ENCODE measurements at regions not wholly inside any gene's neighbourhood (a gene's known extent, or its start where the extent isn't known, plus 50 kb on each side); places are given as distances from the start of the nearest gene placed in this dataset.

- Histone ChIP-seq H3K9me3 (replicated peaks) (no peaks in the 10 kb centered on the region), H3K36me3 (no peaks in the 10 kb centered on the region), H3K4me3 (no peak overlapping the region), H3K27me3 (no peaks in the 10 kb centered on the region), H3K4me1 (no peaks in the 10 kb centered on the region), H3K27ac (no peak overlapping the region)
- no peak for DNase-seq
Measured at GRCh38 chr5:21661184-21661583, 1192.0 kb downstream of the CDH12 start.

DNA sequence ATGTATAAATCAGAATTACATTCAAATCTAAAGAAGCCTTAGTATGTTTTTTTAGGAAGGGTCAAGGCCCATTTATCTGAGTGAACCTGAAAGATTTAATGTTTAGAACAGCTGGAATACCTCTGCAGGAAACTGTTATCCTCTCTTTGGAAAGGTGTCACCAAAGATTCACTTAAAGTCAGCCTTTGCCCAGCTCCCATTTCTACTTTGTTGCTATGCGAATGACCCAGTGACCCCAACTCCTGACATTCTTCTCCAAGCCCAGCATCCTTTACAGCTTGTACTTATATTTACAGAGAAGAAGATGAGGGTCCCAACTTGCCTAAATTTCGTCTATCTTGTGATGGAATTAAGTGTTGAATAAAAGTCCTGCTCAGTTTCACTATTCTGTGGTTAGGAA is 1198.6 kb downstream of the CDH12 start:
- no peak overlapping the region for H3K27ac ChIP-seq

GRCh38 chr5:21649969-21650368 is 1203.2 kb downstream of the CDH12 start:
- Histone ChIP-seq H3K4me1 (no peaks in the 10 kb centered on the region), H3K9me3 (replicated peaks) (no peaks in the 10 kb centered on the region), H3K4me3 (no peak overlapping the region), H3K27ac (no peak overlapping the region), H3K27me3 (no peaks in the 10 kb centered on the region), H3K36me3 (no peaks in the 10 kb centered on the region)
- DNase-seq, result no peak

More for the DNA sequence above, 1198.6 kb downstream of the CDH12 start:
- Histone ChIP-seq H3K4me1 (no peaks in the 10 kb centered on the region), H3K27me3 (no peaks in the 10 kb centered on the region), H3K36me3 (no peaks in the 10 kb centered on the region), H3K4me3 (no peak overlapping the region), H3K9me3 (replicated peaks) (no peaks in the 10 kb centered on the region)
- no peak for DNase-seq

DNA sequence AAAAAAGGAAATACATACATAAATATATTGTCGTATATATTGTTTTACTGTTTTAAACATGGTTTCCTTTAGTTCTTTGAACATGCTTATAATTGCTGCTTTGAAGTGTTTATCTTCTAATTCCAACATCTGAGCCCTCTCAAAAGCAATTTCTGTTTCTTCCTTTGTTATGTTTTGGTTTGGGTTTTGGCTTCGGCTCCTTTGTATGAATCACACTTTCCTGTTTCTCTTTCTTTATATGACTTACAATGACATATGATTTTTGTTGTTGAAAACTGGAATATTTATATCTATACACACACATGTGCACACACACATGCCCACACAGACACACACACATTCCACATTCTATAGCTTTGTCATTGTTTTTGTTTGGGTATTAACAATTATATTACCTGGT is 1206.7 kb downstream of the CDH12 start:
- Histone ChIP-seq H3K4me1 (no peaks in the 10 kb centered on the region), H3K27ac (no peak overlapping the region), H3K36me3 (no peaks in the 10 kb centered on the region), H3K4me3 (no peak overlapping the region), H3K9me3 (replicated peaks) (no peaks in the 10 kb centered on the region), H3K27me3 (no peaks in the 10 kb centered on the region)
- DNase-seq, result no peak

GRCh38 chr5:21644032-21644431 is 1209.1 kb downstream of the CDH12 start:
- no peak for DNase-seq
- H3K4me1 ChIP-seq, result no peaks in the 10 kb centered on the region
- no peaks in the 10 kb centered on the region for H3K27me3 ChIP-seq
- no peaks in the 10 kb centered on the region for H3K36me3 ChIP-seq
- H3K27ac ChIP-seq, result no peak overlapping the region
- no peaks in the 10 kb centered on the region for H3K9me3 ChIP-seq (replicated peaks)
- no peak overlapping the region for H3K4me3 ChIP-seq

DNA sequence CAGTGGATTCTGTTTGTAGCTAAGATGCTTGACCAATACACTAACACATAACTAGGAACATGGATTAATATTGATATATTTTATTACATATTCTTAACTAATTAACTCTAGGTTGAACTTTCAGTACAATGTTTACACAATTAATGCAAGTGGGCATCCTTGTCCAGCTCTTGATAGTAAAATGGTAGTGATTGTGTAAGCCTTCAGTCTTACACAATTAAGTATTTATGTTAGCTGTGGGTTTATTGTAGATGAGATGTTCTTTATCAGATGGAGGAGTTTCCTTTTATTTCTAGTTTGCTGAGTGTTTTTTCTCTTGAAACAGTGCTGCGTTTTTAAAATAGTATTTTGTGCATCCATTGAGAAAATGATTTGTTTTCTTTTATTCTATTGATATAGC is 1210.8 kb downstream of the CDH12 start:
- no peak overlapping the region for H3K27ac ChIP-seq
- no peaks in the 10 kb centered on the region for H3K9me3 ChIP-seq (replicated peaks)
- H3K27me3 ChIP-seq, result no peaks in the 10 kb centered on the region
- no peaks in the 10 kb centered on the region for H3K4me1 ChIP-seq
- DNase-seq, result no peak
- H3K4me3 ChIP-seq, result no peak overlapping the region
- no peaks in the 10 kb centered on the region for H3K36me3 ChIP-seq

DNA sequence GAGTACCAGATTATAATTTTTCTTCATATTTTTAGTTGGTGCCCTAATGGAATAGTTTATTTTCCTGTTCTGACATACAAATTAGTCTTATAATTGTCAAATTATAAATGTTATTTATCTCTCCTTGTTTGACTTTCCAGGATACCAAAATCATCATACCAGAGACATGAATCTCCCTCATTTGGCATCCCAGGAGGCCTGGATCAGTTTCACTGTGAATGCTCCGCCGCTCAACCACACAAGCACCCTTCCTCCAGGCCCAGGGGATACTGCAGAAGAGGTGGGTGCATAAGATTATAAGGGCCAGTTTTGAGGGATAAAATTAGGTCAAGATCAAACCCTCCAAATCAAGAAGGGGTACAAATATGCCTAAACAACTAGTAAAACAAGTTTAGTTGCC is 1229.3 kb downstream of the CDH12 start:
- DNase-seq, result no peak
- Histone ChIP-seq H3K4me3 (no peak overlapping the region), H3K27me3 (no peaks in the 10 kb centered on the region), H3K36me3 (no peaks in the 10 kb centered on the region), H3K4me1 (no peaks in the 10 kb centered on the region), H3K27ac (no peak overlapping the region), H3K9me3 (replicated peaks) (no peaks in the 10 kb centered on the region)

DNA sequence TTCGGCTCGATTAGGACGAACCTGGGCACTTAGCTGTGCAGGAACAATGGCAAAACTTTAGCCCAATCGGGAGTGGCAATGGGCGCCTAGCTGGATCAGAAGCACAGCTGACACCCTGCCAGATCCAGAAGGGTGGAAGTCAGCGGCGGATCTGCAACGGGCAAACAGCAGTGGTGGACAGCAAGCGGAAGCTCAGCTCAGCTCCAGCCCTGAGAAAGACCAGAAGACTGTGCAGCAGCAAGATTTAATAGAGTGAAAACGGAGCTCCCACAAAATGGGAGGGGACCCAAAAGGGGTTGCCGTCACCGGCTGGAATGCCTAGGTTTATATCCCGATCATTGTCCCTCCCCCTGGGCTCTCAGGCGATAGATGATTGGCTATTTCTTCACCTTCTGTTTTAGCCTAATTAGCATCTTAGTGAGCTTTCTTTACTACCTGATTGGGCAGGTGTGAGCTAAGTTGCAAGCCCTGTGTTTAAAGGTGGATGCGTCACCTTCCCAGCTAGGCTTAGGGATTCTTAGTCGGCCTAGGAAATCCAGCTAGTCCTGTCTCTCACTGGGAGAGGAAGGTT is 1237.9 kb downstream of the CDH12 start:
- H3K4me1 ChIP-seq, result no peaks in the 10 kb centered on the region
- no peaks in the 10 kb centered on the region for H3K9me3 ChIP-seq (replicated peaks)
- H3K27me3 ChIP-seq, result no peaks in the 10 kb centered on the region
- DNase-seq, result no peak
- no peak overlapping the region for H3K27ac ChIP-seq
- H3K36me3 ChIP-seq, result no peaks in the 10 kb centered on the region
- H3K4me3 ChIP-seq, result no peak overlapping the region

DNA sequence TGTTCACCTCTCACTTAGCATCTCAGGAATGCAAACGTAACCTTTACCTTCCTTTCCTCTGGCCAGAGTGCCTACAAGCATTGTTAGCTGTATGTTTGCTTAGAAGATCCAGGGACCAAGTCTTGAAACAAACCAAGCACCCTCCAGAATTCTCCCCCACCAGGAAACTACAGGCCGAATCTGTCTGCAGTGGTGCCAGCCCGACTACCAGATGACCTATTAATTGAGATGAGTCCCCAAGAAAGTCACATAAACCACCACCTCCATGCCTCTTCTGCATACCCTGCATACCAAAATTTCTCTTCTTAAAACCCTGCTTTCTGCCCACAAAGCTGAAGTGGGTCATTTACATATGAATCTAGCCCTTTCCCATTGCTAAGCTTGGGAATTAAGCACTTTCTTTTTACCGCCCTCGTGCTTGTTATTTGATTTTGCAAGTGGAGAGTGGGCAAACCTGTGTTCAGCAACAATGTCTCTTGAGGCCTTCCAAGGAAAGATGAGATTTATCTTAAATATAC is 1239.1 kb downstream of the CDH12 start:
- Histone ChIP-seq H3K4me1 (no peaks in the 10 kb centered on the region), H3K36me3 (no peaks in the 10 kb centered on the region), H3K27me3 (no peaks in the 10 kb centered on the region), H3K4me3 (no peak overlapping the region), H3K9me3 (replicated peaks) (no peaks in the 10 kb centered on the region), H3K27ac (no peak overlapping the region)
- DNase-seq, result no peak

GRCh38 chr5:21603796-21604195 is 1249.3 kb downstream of the CDH12 start:
- Histone ChIP-seq H3K9me3 (replicated peaks) (no peaks in the 10 kb centered on the region), H3K27me3 (no peaks in the 10 kb centered on the region), H3K4me1 (no peaks in the 10 kb centered on the region), H3K4me3 (no peak overlapping the region), H3K36me3 (no peaks in the 10 kb centered on the region), H3K27ac (no peak overlapping the region)
- no peak for DNase-seq

DNA sequence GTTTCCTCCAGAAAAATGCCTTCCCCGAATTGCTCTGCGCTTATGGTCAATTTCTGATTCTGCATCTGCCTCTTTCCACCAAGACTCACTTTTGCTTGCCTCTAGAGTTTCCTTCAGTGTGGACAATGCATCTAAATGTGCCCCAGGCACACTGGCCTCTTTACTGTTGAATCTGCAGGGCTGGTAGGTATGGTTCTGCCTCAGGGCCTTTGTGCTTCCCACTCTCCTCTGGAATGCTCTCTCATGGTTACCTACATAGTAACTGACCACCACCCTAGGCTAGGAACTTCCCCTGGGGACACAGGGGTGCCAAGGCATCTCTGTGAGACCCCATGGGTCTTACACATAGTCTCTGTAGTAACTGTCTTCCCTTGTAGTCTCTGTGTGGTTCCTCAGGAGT is 1258.6 kb downstream of the CDH12 start:
- no peak overlapping the region for H3K4me3 ChIP-seq
- DNase-seq, result no peak
- no peaks in the 10 kb centered on the region for H3K4me1 ChIP-seq
- no peaks in the 10 kb centered on the region for H3K36me3 ChIP-seq
- no peak overlapping the region for H3K27ac ChIP-seq
- H3K9me3 ChIP-seq (replicated peaks), result no peaks in the 10 kb centered on the region
- no peaks in the 10 kb centered on the region for H3K27me3 ChIP-seq

GRCh38 chr5:21593261-21593660 is 1259.9 kb downstream of the CDH12 start:
- no peak for DNase-seq
- Histone ChIP-seq H3K4me3 (no peak overlapping the region), H3K9me3 (replicated peaks) (no peaks in the 10 kb centered on the region), H3K27me3 (no peaks in the 10 kb centered on the region), H3K4me1 (no peaks in the 10 kb centered on the region), H3K36me3 (no peaks in the 10 kb centered on the region), H3K27ac (no peak overlapping the region)

- 0 out of 2 replicates have a peak, but pooled peaks cover 2% of the 10 kb centered on the region for H3K4me1 ChIP-seq
- no peaks in the 10 kb centered on the region for H3K9me3 ChIP-seq (replicated peaks)
- H3K4me3 ChIP-seq, result no peak overlapping the region
- DNase-seq, result no peak
- H3K27ac ChIP-seq, result no peak overlapping the region
- H3K36me3 ChIP-seq, result no peaks in the 10 kb centered on the region
- no peaks in the 10 kb centered on the region for H3K27me3 ChIP-seq
Measured at GRCh38 chr5:21581508-21581907, 1271.6 kb downstream of the CDH12 start.

GRCh38 chr5:21574961-21575360 is 1278.2 kb downstream of the CDH12 start:
- Histone ChIP-seq H3K9me3 (replicated peaks) (no peaks in the 10 kb centered on the region), H3K27me3 (no peaks in the 10 kb centered on the region), H3K4me1 (peaks cover 13% of the 10 kb centered on the region; the same call in 1 of the 2 replicates), H3K27ac (peak overlapping the region; percentile 90), H3K4me3 (peak overlapping the region; percentile 51), H3K36me3 (no peaks in the 10 kb centered on the region)
- peak; percentile 15 to 53 for DNase-seq

DNA sequence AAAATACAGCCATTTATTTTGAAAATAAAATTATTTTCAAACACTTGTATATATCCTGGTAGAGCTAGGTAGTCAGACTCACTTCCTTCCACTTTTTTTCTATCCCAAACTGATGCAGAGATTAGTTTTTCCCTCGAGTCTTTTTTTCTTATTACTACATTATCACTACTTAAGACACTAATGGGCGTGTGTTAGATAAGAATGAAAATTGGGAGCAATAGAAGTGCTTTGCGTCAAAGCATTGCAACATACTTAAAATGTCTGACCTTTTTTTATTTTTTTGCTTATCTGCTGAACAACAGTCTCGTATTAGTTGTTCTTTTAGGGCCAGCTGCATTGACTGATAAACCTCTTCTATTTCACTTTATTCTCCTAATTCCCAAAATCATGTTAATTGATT is 1278.7 kb downstream of the CDH12 start:
- Histone ChIP-seq H3K27ac (peak overlapping the region; percentile 90), H3K4me1 (peaks cover 13% of the 10 kb centered on the region; the same call in 1 of the 2 replicates), H3K9me3 (replicated peaks) (no peaks in the 10 kb centered on the region), H3K36me3 (no peaks in the 10 kb centered on the region), H3K27me3 (no peaks in the 10 kb centered on the region), H3K4me3 (peak overlapping the region; percentile 51)
- DNase-seq, result peak in 1 of 2 experiments; percentile 17

Data from SJCRH30 (cell line).